ENCODE measurements at regions not wholly inside any gene's neighbourhood (a gene's known extent, or its start where the extent isn't known, plus 50 kb on each side); places are given as distances from the start of the nearest gene placed in this dataset.

- Histone ChIP-seq H3K4me1 (ENCODE audit: control insufficient read depth, insufficient read depth, low read length) (peaks cover 3% of the 10 kb centered on the region; the same call in 1 of the 2 replicates), H3K36me3 (ENCODE audit: control insufficient read depth, insufficient read depth, low read length) (no peaks in the 10 kb centered on the region), H3K4me3 (ENCODE audit: low read depth in 2 of 2, low read length in 2 of 2) (no peak overlapping the region), H3K27me3 (ENCODE audit: control insufficient read depth, insufficient read depth, low read length) (no peaks in the 10 kb centered on the region), H3K27ac (ENCODE audit: low read length) (no peak overlapping the region), H3K9me3 (ENCODE audit: control insufficient read depth, insufficient read depth, low read depth, low read length) (no peaks in the 10 kb centered on the region)
- BruUV-seq (replicated peaks) = no TSS peak
- ChIA-PET CTCF (no interaction called here), POLR2A (no interaction called here)
- in situ Hi-C loops (cut with HindIII; ENCODE audit: low pct_unique_long_range_greater_than_20kb, low sequenced_read_pairs) (no loop called here), intact Hi-C loops (cut with micrococcal nuclease; ENCODE audit: unreplicated experiment) (no loop called here)
- TF ChIP-seq CTCF (IDR thresholded peaks at IDR 0.05) (no peak), SIN3A (IDR thresholded peaks at IDR 0.05; ENCODE audit: borderline replicate concordance, insufficient read depth, low read depth, low read length) (no peak), POLR2AphosphoS5 (IDR thresholded peaks at IDR 0.05; ENCODE audit: low read depth, low read length) (no peak), TCF7L2 (IDR thresholded peaks at IDR 0.05; ENCODE audit: low read depth, low read length) (no peak)
- TF ChIP-seq, protein P1, sequence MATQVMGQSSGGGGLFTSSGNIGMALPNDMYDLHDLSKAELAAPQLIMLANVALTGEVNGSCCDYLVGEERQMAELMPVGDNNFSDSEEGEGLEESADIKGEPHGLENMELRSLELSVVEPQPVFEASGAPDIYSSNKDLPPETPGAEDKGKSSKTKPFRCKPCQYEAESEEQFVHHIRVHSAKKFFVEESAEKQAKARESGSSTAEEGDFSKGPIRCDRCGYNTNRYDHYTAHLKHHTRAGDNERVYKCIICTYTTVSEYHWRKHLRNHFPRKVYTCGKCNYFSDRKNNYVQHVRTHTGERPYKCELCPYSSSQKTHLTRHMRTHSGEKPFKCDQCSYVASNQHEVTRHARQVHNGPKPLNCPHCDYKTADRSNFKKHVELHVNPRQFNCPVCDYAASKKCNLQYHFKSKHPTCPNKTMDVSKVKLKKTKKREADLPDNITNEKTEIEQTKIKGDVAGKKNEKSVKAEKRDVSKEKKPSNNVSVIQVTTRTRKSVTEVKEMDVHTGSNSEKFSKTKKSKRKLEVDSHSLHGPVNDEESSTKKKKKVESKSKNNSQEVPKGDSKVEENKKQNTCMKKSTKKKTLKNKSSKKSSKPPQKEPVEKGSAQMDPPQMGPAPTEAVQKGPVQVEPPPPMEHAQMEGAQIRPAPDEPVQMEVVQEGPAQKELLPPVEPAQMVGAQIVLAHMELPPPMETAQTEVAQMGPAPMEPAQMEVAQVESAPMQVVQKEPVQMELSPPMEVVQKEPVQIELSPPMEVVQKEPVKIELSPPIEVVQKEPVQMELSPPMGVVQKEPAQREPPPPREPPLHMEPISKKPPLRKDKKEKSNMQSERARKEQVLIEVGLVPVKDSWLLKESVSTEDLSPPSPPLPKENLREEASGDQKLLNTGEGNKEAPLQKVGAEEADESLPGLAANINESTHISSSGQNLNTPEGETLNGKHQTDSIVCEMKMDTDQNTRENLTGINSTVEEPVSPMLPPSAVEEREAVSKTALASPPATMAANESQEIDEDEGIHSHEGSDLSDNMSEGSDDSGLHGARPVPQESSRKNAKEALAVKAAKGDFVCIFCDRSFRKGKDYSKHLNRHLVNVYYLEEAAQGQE (IDR thresholded peaks at IDR 0.05; ENCODE audit: insufficient read depth in 1 of 2, low read depth in 2 of 2, low read length in 1 of 2) = no peak
- DNase-seq (ENCODE audit: low read depth, low spot score) = no peak
- ATAC-seq = no peak
Observed at GRCh38 chr6:113649880-113650609, 207.1 kb upstream of the MARCKS start.

DNA sequence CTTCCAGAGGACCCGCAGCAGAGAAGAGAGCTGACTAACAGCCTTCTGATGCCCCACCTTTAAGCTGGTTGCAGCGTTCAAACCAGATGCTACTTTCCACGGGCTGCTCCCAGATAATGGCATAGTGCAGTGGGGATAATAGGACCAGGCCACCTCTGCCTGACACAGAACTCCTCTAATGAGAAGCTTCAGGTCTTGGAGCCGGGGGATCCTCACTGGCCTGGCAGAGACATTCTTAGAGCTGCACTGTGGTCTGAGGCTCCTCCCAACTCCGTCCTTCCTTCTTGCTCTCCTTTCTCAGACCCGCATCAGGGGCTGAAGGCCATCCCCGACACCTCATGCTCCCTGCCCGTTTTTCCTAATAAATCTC, 206.6 kb upstream of the MARCKS start:
- ATAC-seq (0 out of 2 replicates have a peak, but pooled peaks have one; percentile 13), DNase-seq (ENCODE audit: low read depth, low spot score) (no peak)
- intact Hi-C loops (cut with micrococcal nuclease; ENCODE audit: unreplicated experiment) (no loop called here), in situ Hi-C loops (cut with HindIII; ENCODE audit: low pct_unique_long_range_greater_than_20kb, low sequenced_read_pairs) (no loop called here)
- H3K4me3 ChIP-seq (ENCODE audit: low read depth in 2 of 2, low read length in 2 of 2) = no peak overlapping the region
- no peaks in the 10 kb centered on the region for H3K36me3 ChIP-seq (ENCODE audit: control insufficient read depth, insufficient read depth, low read length)
- CTCF ChIA-PET = no interaction called here
- H3K27me3 ChIP-seq (ENCODE audit: control insufficient read depth, insufficient read depth, low read length) = no peaks in the 10 kb centered on the region
- TF ChIP-seq TCF7L2 (IDR thresholded peaks at IDR 0.05; ENCODE audit: low read depth, low read length) = no peak
- TF ChIP-seq SIN3A (IDR thresholded peaks at IDR 0.05; ENCODE audit: borderline replicate concordance, insufficient read depth, low read depth, low read length) = no peak
- no peak for TF ChIP-seq POLR2AphosphoS5 (IDR thresholded peaks at IDR 0.05; ENCODE audit: low read depth, low read length)
- TF ChIP-seq, protein P1 (IDR thresholded peaks at IDR 0.05; ENCODE audit: insufficient read depth in 1 of 2, low read depth in 2 of 2, low read length in 1 of 2) = no peak
- no peak for TF ChIP-seq CTCF (IDR thresholded peaks at IDR 0.05)
- H3K27ac ChIP-seq (ENCODE audit: low read length) = no peak overlapping the region
- peaks cover under 1% of the 10 kb centered on the region; the same call in 1 of the 2 replicates for H3K4me1 ChIP-seq (ENCODE audit: control insufficient read depth, insufficient read depth, low read length)
- H3K9me3 ChIP-seq (ENCODE audit: control insufficient read depth, insufficient read depth, low read depth, low read length) = no peaks in the 10 kb centered on the region
- no TSS peak for BruUV-seq (replicated peaks)
- POLR2A ChIA-PET = no interaction called here
